Skin epidermis (tissue), 12 donors: ENCODE measurements at regions not wholly inside any gene's neighbourhood (a gene's known extent, or its start where the extent isn't known, plus 50 kb on each side); places are given as distances from the start of the nearest gene placed in this dataset.

ENCODE experiments used
- H3K27ac ChIP-seq, 21 experiments: fragments of 200-600 bp; sonication (generic) in 11 of 21; one replicate each; pipeline ENCODE4 v1.5.0; 2020; ENCODE audit warnings: mild to moderate bottlenecking in 3 of 21, inconsistent platforms in 2 of 21, moderate library complexity in 2 of 21
- H3K4me3 ChIP-seq, 7 experiments: fragments of 200-600 bp; sonication (generic) in 2 of 7; one replicate each; pipeline ENCODE4 v1.5.0; 2020; ENCODE audit warnings: inconsistent platforms in 2 of 7, mild to moderate bottlenecking in 2 of 7, moderate library complexity in 1 of 7

DNA sequence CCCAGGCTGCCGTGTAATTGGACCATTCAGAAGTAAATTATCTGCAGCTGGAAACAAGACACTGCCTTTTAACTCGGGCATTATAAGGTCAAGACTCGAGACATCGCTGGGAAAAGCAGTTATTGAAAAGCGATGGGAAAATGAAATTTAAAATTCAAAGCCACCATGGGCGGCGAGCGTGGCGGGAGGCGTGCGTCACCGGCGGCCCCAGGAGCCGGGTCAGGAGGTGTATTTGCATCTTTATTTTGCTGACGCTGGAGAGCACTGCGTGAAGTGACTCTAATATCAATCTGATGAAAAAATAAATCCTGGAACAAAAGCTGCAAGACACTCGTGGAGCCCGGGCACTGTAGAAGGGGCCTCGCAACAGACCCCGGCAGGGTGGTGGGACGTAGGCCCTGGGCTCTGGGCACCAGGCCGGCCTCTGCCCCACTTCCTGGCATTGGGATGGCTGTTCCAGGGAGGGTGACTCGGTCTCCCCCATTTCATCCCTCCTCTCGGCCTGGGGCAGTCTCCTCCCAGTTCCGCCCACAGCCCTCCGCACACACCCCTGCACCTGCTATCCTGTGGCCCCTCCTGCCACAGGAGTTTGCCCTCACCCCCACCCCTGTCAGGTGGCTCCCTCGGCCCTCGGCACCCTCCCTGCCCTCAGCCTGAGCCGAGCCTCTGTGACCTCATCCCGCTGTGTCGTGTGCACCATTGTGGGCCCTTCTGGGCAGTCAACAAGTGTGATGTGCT, 196.2 kb downstream of the KIF26A start:
- Histone ChIP-seq H3K4me3 (no peak overlapping the region), H3K27ac (no peak overlapping the region)

DNA sequence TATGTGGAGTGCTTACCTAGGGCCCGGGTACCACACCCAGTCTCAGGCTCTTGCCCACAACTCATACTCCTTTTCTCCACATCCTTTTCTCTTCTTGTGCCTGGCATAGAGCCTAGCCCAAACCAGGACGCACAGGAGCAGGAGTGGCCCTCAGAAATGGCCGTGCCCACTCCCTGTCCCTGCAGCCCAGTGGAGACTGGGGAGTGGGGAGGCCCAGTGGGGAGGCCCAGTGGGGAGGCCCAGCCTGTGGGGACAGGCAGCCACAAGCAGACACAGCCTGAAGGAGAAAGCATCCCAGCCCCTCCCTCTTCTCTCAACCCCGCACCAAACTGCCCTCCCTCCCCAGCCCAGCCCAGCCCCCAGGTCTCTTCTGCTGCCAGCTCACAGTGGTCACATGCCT, 196.8 kb downstream of the KIF26A start:
- Histone ChIP-seq H3K4me3 (no peak overlapping the region), H3K27ac (no peak overlapping the region)

DNA sequence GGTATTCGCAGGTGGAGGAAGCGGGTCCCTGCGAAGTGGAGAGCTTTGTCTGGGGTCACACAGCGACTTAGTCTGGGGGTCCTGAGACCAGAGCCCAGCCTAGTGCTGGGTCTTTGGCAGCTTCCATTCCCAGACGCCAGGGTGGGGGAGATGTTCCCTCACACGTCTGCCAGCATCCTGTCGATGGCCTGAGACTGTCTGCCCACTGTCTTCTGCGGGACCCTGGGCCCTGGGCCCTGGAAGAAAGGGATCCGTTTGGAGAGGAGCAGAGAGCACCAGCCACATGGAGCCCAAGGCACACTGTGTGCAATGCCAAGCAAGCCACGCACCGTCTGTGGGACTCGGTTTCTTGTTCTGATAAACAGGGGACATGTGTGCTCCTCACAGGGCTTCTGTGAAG, 197.2 kb downstream of the KIF26A start:
- H3K27ac ChIP-seq, result no peak overlapping the region
- no peak overlapping the region for H3K4me3 ChIP-seq

DNA sequence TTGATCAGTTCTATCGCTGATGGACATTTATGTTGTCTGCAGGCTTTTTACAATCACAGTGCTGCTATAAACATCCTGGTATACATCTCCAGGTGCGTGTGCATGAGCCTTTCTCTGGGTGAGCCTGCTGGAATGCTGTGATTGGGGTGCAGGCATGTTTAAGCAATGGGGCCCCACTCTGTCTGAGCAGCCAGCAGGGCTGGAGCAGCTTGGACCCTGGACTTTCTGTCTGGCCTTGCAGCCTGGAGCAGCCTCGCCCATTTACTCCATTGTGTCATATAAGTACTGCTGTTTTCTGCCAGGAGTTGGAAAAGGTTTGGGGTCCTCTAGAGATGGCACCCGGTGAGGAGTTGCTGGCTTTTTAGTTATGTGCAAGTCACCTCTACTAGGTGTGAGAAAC, 199.0 kb downstream of the KIF26A start:
- no peak overlapping the region for H3K4me3 ChIP-seq
- H3K27ac ChIP-seq, result no peak overlapping the region

DNA sequence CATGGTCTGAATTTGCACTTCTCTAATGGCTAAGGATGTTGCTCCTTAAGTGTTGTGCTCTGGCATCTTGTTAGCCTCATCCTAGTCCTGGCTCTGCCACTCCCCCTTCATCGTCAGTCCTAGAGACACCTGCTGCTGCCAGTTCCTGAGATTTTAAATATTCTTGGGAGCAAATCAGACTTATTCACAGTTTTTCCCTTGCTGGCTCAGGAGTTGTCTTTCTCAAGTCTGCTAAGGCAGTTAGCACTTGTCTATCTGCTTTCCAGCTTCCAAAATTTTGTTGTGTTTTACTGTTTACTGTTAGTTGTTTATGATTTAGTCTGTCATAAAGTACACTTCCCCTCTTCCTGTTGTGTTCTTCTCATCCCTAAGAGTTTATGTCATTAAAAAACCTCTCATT, 201.0 kb downstream of the KIF26A start:
- no peak overlapping the region for H3K27ac ChIP-seq
- no peak overlapping the region for H3K4me3 ChIP-seq

DNA sequence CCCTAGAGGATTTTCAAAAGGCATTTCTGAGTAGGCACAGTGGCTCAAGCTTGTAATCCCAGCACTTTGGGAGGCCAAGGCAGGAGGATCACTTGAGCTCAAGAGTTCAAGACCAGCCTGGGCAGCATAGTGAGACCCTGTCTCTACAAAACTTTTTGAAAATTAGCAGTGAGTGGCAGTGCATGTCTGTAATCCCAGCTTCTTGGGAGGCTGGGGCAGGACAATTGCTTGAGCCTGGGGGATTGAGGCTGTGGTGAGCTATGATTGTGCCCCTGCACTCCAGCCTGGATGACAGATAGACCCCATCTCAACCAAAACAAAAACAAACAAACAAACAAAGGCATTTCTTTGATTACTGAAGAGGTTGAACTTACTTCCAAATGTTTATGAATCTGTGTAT, 201.4 kb downstream of the KIF26A start:
- H3K27ac ChIP-seq, result no peak overlapping the region
- H3K4me3 ChIP-seq, result no peak overlapping the region

DNA sequence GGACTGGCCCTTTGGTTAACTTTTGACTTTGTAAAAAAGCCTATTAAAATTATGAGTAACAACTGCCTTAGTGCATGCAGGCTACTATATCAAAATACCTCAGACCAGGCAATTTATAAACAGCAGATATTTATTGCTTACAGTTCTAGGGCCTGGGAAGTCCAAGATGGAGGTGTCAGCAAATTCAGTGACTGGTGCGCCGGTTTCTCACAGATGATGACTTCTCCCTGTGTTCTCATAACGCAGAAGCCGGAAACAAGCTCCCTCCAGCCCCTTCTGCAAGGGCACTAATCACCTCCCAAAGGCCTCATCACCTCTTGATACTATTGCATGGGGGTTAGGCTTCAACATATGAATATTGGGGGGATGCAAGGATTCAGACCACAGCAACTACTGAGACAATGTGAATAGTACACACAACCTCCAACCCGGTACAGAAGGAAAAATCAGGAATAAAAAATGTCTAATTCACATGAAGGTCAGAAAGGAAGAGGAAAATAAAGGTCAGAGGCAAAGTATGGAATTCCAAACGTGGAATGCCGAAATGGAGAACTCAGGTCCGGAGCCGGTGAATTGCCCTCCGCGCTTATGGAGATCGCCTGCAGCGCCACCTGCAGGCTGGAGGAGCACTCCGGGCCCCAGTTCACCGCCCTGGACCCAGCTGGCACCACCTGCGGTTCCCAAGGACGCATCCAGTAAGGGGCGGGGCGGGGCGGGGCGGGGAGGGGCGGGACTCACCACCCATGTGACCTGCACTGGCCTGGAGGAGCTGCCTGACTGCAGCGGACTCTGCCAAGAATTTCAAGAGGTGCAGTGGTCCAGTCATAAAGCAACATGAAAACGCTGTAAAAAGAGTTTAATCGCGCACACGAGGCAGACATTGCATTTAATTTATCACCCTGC, 203.4 kb downstream of the KIF26A start:
- Histone ChIP-seq H3K27ac (no peak overlapping the region), H3K4me3 (no peak overlapping the region)

DNA sequence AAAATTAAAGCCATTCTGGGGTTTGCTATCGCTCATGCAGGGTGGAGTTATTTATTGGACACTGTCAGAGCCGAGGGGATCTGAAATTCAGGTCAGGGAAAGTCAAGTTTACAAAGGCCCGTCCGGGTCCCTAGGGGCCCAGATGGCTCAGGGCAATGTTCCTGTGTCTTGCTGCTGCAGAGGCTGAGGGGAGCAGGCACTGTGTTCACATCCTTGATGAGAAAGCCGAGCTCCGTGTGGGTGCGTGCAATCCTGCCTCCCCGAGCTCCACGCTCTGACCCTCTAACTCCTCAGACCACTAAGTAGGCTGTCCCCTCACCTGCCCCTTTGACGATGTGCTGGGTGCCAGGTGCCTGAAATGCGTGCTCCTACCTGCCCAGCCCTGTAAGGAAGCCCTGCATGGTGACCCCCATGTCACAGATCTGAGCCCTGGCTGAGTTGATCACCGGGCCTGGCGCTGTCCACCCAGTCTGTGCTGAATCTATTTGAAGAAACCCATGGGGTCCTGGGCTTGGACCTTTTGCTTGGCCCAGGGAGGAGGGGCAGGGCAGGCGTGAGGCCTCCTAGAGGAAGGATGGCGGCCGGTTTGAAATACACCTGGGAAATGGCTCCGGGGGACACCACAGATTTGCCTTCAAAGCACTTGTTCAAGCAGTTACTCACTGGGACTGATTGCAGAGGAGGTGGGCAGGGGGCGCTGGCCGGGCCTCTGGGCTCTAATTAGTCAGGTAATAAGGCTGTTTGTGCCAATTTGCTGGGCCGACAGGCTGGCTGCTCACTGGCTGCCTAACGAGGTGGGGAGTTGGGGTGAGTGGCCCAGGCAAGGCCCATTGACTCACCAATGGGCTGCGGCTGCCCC, 204.3 kb downstream of the KIF26A start:
- Histone ChIP-seq H3K4me3 (no peak overlapping the region), H3K27ac (no peak overlapping the region)

DNA sequence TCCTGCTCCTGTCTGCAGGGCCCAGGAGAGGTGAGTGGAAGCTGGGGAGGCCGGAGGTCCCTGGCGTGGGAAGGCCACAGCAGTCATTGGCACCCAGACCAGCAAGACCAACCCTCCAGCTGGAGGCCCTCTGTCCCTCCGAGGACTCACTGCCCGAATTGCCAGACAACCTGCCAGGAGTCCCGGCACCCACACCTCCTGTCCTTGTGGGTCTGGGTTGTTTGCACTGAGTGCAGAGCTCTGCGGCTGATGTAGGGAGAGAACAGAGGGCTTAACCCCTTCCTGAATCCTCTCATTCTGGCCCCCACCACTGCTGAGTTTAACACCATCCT, 204.9 kb downstream of the KIF26A start:
- H3K4me3 ChIP-seq, result no peak overlapping the region
- no peak overlapping the region for H3K27ac ChIP-seq

DNA sequence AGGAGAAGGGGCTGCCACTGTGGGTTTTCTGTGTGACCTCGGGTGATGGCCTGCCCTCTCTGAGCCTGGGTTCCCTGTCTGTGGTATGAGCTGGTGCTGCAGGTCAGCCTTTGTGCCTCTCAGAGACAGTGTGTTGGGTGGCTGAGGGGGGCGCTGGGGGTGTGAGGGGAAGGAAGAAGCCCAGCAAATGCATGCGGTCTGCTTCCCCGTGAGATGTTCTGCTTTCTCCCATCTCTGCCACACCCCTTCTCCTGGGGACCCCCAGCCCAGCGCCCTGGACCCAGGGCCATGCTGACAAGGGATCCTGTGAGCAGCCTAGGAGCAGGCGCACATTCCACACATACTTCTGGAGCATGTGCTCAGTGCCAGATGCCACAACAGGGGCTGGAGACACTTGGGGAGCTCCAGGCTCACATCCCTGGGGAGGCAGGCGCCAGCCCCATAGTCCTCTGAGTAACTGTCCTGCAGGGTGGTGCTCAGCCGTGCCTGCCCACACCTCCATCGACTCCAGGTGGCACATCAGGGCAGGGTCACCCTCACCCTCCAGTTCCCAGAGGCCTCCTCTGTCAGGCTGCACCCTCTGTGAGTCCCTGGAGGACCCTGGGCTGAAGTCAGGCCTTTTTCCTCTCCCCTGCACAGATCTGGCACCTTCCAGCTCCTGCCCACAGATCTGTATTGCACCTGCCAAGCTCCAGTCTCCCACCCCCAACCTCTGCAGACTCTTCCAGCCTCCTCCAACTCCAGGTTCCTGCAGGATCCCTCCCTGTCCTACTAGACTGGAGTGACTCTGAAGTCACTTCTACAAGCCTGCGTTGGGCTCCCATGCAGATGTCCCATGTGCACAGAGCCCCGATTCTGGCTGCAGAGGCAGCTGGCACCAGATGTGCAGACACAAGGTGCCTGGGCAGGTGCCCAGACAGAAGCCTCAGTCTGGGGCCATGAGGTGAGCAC, 205.6 kb downstream of the KIF26A start:
- H3K4me3 ChIP-seq, result no peak overlapping the region
- no peak overlapping the region for H3K27ac ChIP-seq

DNA sequence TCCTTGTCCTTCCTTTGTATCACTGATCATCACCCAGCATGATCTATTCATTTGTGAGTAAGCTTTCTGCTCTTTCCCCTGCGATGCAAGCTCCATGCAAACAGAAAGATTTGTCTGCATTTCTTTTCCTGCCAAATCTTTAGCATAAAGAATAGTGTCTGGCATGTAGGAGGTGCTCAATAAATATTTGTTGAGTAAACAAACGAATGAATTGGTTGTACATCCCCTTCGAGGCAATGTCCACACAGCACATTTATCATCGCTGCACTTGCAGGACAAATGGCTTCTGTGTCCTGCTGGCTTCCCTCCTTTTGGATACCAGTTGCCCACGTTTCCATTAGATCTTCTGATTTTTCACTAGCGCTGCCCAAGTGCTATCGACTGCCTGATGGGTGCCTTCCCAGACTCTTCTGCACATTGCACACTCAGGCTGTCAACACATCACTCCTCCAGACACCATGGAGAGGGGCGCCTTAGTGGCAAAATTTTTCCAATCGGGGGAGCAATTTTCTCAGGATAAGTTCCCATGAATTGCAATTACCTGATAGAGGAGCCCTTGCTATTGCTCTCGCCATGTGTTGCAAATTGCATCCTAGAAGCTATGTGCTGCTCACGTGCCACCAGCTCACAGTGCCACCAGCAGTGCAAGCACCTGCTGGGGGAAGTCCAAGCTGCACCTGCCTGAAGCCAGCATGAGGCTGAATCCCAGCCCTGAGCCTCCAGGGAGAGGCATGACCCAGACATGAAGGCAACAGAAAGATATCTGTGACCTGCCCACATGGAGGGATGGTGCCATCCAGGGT, 206.6 kb downstream of the KIF26A start:
- H3K4me3 ChIP-seq, result no peak overlapping the region
- H3K27ac ChIP-seq, result no peak overlapping the region

DNA sequence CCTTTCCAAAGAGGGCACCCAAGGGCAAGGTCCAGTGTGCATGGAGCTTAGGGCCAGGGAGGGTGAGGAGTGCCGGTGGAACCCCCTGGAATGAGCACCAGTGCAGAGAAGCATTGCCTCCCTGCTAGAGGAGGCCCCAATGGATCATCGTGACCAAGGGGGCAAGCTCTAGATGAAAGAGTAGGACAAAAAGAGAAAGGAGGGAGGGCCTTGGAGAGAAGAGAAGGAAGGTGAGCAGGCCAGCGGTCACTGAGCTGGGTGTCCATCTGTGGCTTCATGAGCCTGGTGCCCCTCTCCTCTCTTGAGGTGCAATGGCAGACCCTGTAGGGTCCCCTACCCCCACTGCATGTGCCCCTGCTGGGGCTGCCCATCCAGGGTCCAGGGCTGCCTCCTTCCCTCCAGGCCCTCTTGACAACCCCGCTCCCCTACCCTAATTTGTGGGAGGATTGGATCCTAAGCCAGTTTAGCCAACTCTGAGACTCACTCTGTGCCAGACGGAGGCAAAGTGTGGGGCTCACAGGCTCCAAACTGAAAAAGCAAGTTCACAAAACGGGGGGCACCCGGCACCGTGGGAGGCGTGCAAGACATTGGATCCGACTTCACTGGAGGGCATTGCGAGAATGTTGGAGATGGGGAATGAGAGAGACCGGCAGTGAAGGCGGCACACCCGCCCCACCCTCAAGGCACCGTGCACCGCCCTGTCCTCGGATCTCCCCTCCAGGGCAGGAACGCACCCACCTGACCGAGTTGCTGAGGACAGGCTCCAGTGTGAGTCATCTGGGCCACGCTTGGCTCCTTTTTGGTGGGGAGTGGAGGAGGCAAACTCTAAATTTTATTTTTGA, 207.5 kb downstream of the KIF26A start:
- no peak overlapping the region for H3K4me3 ChIP-seq
- H3K27ac ChIP-seq, result no peak overlapping the region

DNA sequence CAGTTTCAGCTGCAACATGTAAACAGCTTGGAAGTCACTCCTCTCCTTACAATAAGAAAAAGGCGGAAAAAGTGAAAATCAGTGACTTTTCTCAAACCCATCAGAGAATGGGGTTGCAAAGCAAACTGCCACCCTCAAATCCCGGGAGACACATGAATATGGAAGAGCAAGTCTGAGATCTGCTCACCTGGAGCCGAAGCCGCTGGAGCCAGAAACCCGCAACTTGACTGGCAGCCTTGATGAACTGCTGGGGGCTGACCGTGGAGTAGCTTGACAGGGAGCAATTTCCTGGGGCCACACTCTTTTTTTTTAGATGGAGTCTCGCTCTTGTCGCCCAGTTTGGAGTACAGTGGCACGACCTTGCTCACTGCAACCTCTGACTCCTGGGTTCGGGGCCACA, 208.2 kb downstream of the KIF26A start:
- Histone ChIP-seq H3K4me3 (no peak overlapping the region), H3K27ac (no peak overlapping the region)

DNA sequence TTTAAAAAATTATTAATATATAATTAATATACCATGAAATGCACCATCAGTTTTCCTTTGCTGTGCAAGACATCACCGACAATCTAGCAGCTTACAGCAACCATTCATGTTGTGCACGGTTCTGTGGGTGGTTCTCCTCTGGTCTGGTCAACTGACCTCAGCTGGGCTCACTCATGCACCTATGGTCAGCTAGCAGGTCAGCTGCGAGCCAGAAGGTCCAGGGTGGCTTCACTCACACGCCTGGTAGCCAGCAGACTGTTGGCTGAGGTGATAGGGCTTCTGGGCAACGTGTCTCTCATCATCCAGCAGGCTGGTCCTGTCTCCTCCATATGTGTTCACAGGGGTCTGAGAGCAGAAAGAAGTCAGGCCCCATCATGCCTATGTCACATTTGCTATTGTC, 210.4 kb downstream of the KIF26A start:
- no peak overlapping the region for H3K4me3 ChIP-seq
- H3K27ac ChIP-seq, result no peak overlapping the region

DNA sequence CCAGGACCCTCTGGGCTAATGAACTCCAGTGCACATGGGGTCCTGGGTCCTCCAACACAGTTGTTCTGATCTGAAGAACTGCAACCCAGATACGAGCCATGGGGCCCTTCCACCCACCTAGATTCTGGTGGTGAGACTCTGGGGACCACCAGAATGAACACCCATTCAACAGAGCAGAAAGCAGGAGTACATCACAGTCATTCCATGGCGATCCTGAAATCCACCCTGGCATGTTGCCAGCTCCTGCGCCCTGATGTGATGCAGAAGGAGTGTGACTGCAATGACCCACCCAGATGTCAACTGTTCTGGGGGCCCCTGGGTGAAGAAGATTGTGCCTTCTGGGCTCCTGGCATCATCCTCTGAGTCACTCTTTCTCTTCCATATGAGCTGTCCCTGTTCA, 211.6 kb downstream of the KIF26A start:
- H3K4me3 ChIP-seq, result no peak overlapping the region
- no peak overlapping the region for H3K27ac ChIP-seq

DNA sequence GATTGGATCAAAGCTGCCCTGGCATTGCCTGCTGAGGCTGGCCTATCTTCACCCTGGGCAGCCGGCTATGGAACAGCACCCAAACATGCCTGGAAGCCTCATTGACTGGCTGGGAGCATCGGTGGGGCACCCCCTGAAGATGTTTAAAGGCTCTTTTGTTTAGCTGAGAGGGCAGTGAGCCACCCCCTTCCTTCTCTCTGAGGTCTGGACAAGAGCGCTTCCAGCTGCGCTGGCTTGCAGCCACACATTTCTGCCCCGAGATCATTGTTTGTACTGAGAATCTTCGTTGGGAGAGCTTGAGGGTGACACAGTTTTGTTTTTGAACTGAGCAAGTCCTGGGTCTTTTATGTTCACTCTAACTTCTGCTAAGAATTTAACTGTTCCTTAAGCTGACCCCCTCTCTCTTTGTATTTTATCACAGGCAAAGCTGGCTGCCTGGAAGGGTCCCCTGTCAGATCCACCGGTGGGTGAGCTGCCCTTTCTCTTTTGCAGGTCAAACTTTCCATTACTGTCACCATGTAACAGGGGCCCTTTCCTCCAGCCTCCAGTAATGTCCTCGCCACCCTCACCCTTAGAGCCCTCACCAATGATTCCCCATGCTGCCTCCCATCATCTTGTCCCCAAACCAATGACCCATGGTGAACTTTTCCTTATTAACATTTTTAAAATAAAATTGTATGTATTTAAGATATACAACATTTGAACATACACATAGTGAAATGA, 212.2 kb downstream of the KIF26A start:
- Histone ChIP-seq H3K4me3 (no peak overlapping the region), H3K27ac (no peak overlapping the region)

DNA sequence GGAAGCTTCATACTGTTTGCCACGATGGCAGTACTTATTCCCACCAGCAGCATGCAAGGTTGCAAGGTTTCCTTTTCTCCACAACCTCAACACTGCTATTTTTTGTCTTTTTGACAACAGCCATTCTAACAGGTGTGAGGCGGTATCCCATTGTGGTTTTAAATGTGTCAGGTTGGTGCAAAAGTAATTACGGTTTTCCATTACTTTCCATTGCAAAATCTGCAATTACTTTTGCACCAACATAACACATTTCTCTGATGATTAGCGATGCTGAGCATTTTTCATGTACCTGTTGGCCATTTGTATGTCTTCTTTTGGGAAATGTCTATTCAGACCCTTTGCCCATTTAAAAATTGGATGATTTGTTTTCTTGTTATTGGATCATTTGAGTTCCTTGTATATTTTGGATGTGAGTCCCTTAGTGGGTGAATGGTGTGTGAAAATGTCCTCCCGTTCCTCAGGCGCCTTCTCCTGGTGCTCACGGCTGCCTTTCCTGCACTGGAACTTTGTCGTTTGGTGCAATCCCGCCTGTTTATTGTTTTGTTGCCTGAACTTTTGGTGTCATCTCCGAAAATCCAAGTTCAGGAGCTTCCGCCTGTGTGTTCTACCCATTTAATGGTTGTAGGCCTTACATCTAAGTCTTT, 213.6 kb downstream of the KIF26A start:
- Histone ChIP-seq H3K27ac (no peak overlapping the region), H3K4me3 (no peak overlapping the region)
